HCT116 (cell line): ENCODE measurements at regions not wholly inside any gene's neighbourhood (a gene's known extent, or its start where the extent isn't known, plus 50 kb on each side); places are given as distances from the start of the nearest gene placed in this dataset.
"Not testable (repeated sequence)": the region's sequence is repeated elsewhere in the genome, so short reads cannot be mapped to it uniquely, and the experiment has no call there.

Experiments
- CTCF ChIP-seq, 3 experiments: fragments of 200-600 bp in 1 of 3; sonication (generic) in 1 of 3; IDR thresholded peaks in 2 of 3; conservative IDR thresholded peaks in 1 of 3; 2 replicates each; pipeline ENCODE4 v1.5.1; 2012 to 2017; ENCODE audit warnings: low read depth in 2 of 3, low read length in 2 of 3, antibody characterized with exemption in 1 of 3, borderline replicate concordance in 1 of 3, control low read depth in 1 of 3, mild to moderate bottlenecking in 1 of 3, mixed read lengths in 1 of 3, mixed run types in 1 of 3, moderate library complexity in 1 of 3; ENCODE audit not compliant: insufficient read depth in 1 of 3
- EZH2 ChIP-seq: fragments of 200-600 bp; sonication (generic); IDR thresholded peaks from 2 replicates; pipeline ENCODE4 v1.6.1; 2017; ENCODE audit warnings: antibody characterized with exemption, mixed run types
- EZH2phosphoT487 ChIP-seq: fragments of 200-600 bp; IDR thresholded peaks from 2 replicates; pipeline ENCODE4 v1.6.1; 2018; ENCODE audit warnings: antibody characterized with exemption, borderline replicate concordance
- MAX ChIP-seq: IDR thresholded peaks from 2 replicates; pipeline ENCODE4 v1.6.1; 2012
- POLR2A ChIP-seq: IDR thresholded peaks from 2 replicates; pipeline ENCODE4 v1.7.0; 2011; ENCODE audit warnings: borderline replicate concordance; ENCODE audit not compliant: insufficient read depth, insufficient read length; ENCODE audit errors: extremely low read depth
- POLR2AphosphoS5 ChIP-seq: IDR thresholded peaks from 2 replicates; pipeline ENCODE4 v1.6.1; 2011; ENCODE audit warnings: mild to moderate bottlenecking, low read depth, low read length, moderate library complexity
- RAD21 ChIP-seq: IDR thresholded peaks from 2 replicates; pipeline ENCODE4 v1.6.1; 2012; ENCODE audit warnings: low read depth, mild to moderate bottlenecking
- SP1 ChIP-seq: IDR thresholded peaks from 2 replicates; pipeline ENCODE4 v1.6.1; 2012; ENCODE audit warnings: low read depth
- ZBTB33 ChIP-seq: IDR thresholded peaks from 2 replicates; pipeline ENCODE4 v1.6.1; 2011; ENCODE audit warnings: mild to moderate bottlenecking, low read length, moderate library complexity; ENCODE audit not compliant: insufficient replicate concordance; ENCODE audit errors: extremely low read depth
- ZNF274 ChIP-seq: fragments of 200-500 bp; sonication (Bioruptor generic); IDR thresholded peaks from 2 replicates; pipeline ENCODE4 v1.6.1; 2014; ENCODE audit warnings: mild to moderate bottlenecking, low read depth, low read length, inconsistent platforms

- not testable (repeated sequence) for TF ChIP-seq CTCF (IDR thresholded peaks at IDR 0.05 in 2 of 3, conservative IDR thresholded peaks at IDR 0.05 in 1 of 3; ENCODE audit: borderline replicate concordance in 1 of 3, insufficient read depth in 1 of 3, low read depth in 2 of 3, low read length in 2 of 3); RAD21; EZH2phosphoT487; EZH2; POLR2A; SP1; ZBTB33; POLR2AphosphoS5; ZNF274; MAX
Measured at GRCh38 chr3:90197383-90197782, 1090.0 kb downstream of the EPHA3 start.
